EL (cell line): ENCODE measurements at regions not wholly inside any gene's neighbourhood (a gene's known extent, or its start where the extent isn't known, plus 50 kb on each side); places are given as distances from the start of the nearest gene placed in this dataset.
"Not testable (repeated sequence)": the region's sequence is repeated elsewhere in the genome, so short reads cannot be mapped to it uniquely, and the experiment has no call there.

Experiments used
- DNase-seq: peaks from one replicate; pipeline ENCODE4 v3.0.0-alpha.2; 2016

- no peak for DNase-seq
Measured at GRCh38 chr3:82259994-82260393, 498.5 kb upstream of the GBE1 start.

DNA sequence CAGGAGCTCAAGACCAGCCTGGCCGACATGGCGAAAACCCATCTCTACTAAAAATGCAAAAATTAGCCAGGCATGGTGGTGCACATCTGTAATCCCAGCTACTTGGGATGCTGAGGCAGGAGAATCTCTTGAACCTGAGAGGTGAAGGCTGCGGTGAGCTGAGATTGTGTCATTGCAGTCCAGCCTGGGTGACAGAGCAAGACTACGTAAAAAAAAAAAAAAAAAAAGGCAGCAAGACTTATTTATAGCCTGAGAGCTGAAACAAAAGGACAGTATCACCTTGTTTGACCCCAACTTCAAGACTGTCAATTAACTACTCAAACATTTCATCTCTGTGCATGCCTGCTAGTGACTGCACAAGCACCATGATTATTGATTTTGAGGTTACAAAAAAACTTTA lies 478.9 kb upstream of the GBE1 start:
- no peak for DNase-seq

- no peak for DNase-seq
Measured at GRCh38 chr3:82236257-82236656, 474.8 kb upstream of the GBE1 start.

DNA sequence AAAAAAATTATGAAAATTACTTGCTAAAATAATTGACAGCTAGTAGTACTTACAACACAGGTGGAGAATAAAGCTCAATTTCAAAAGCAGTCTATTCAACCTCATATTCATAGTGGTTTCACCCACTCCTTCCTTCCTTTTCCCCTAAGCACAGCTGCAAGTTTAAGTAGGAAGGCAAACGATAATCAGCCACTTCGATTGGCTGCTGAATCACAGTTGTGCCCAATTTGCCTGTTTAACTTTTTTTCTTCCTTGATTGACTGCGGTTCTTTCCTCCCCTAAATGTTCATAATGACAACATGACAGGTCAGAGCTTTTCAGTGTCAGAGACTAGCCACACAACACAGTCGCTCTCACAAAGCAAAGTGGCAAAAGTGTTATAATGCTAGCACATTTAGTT lies 468.0 kb upstream of the GBE1 start:
- DNase-seq, result no peak

GRCh38 chr3:82224661-82225060 lies 463.2 kb upstream of the GBE1 start:
- DNase-seq, result no peak

DNA sequence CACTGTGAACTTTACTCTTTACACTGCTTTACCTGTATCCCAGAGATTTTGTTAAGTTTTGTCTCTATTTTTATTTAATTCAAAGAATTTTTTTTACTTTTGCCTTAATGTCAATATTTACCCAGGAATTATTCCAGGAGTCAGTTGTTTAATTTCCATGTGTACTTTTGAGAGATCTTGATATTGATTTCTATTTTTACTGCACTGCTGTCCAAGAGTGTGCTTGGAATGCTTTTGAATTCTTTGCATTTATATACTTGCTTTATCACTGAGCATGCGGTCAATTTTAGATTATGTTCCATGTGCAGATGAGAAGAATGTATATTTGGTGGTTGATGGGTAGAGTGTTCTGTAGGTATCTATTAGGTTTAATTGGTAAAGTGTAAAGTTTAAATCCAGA lies 461.0 kb upstream of the GBE1 start:
- no peak for DNase-seq

DNA sequence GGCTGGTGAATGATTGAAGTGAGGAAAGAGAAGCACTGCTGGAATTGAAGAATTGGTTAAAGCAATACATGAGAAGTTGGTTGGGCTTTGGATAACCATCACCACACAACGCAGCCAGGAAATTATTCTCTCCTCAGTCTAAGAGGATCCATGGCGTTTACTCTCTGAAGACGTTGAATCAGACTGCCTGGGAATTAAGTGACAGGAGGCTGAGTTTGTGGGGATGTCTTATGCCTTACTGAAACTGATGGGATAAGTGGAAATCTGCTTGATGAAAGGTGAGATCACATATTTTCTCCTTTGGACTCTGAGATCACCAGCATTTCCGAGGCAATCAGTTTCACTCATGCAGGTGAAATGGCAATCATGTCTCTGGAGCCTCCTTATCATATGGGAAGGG lies 456.1 kb upstream of the GBE1 start:
- no peak for DNase-seq

DNA sequence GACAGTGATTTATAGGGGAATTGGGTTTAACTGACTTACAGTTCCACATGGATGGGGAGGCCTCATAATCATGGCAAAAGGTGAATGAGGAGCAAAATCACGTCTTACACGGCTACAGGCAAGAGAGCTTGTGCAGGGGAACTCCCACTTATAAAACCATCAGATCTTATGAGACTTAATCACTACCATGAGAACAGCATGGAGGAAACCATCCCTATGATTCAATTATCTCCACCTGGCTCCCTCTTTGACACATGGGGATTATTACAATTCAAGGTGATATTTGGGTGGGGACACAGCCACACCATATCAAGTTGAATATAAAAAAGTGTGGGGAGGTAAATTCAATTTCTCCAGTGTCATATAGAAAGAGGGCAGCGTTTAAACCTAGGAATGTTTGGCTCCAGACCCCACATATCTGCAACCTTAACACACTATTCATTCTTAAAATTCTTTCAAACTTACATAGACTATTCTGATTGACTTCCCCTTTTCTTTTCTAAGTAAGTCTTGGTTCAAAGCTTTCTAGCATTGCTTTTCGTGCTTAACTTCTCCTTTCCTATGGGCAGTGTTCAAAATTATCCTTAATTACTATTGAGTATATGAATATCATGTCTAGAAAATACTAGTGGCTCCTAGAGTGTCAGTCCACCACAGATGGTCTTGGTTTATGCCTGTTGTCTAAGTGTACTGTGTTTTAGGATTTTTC lies 446.7 kb upstream of the GBE1 start:
- DNase-seq, result no peak

DNA sequence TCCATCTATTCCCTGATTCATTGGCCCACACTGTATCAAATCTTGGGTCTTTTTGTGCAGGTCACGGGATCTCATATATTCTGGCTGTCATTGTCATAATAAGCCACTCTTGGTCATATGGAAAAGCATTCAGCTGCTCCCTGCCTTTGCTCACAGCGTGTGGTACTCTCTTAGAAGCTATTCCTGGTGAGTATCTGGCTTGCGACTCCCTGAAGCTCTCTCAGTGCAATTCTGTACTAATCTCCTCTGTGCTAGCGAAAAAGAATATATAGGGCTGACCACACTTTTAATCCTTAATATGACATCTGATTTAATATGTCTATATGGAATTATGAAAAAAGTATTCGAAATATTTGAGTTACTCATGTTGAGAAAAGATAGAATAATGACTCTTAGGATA lies 440.8 kb upstream of the GBE1 start:
- no peak for DNase-seq

- DNase-seq, result no peak
Measured at GRCh38 chr3:82201316-82201715, 439.9 kb upstream of the GBE1 start.

- DNase-seq, result no peak
Measured at GRCh38 chr3:82198009-82198408, 436.6 kb upstream of the GBE1 start.

DNA sequence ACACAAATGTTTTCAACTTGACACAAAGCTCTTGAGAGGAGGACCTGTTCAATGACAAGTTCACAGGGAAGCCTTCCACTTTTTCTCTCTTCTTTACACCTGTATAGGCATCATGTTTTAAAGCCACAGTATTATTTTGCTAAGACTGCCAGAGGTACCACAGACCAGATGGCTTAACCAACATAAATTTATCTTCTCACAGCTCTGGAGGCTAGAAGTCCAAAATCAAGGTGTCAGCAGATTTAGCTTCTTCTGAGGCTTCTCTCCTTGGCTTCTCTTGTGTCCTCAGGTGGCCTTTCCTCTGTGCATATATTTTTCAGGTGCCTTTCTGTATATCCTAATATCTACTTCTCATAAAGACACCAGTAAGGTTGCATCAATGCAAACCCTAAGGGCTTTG lies 435.2 kb upstream of the GBE1 start:
- no peak for DNase-seq

GRCh38 chr3:82194870-82195269 lies 433.4 kb upstream of the GBE1 start:
- no peak for DNase-seq

DNA sequence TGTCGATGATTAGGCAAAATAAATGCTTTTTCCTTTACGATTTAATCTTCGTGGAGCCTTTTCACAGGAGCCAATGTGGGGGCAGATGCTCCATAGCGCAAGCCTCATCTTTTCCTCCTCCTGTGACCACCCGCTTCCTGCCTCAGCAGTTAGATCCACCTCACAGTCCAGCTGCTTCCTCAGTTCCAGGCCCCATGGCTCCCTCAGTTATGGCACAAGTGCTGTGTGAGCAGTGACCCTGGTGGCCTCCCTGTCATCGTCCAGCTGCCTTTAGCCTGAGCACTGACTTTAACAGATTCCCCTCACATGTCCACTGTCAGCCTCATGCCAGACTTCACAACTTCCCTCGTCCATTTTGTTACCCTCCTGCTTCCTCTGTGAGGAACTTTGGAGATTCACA lies 424.6 kb upstream of the GBE1 start:
- DNase-seq, result no peak

- no peak for DNase-seq
Measured at GRCh38 chr3:82179291-82179690, 417.8 kb upstream of the GBE1 start.

DNA sequence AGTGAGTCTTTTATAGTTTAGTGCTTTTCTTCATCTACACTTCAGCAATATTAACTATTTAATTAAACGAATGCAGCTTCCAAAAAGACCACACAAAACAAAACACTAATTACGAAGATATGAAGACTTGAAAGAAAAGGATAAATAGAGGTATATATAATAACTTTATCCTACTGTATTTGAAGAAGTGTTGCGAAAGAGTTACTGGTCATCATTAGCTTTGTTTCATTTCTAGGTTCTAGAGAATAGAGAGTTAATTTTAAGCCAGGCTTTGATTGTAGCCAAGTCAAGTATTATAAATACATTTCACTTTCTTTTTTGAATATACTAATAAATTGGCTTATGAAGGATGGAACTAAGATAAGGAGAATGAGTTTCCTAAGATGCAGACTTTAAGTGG lies 416.8 kb upstream of the GBE1 start:
- no peak for DNase-seq

- no peak for DNase-seq
Measured at GRCh38 chr3:82177774-82178173, 416.3 kb upstream of the GBE1 start.

DNA sequence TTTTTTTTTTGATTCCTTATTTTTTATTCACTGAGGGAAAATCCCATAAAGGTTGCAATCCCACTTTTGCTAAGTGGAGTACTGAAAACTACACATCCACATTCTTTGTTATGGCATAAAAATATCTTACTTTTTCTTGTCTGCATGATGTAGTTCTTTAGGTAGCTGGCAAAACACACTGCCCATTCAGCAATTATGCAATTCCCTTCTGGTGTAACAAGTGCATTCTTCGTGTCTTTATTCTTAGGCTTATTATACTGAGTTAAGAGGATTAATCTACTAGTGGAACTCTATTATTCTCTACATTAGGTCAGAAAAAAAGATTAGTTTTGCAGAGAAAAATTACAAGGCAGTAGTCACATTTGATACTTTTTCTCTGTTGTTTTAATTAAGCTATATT lies 403.8 kb upstream of the GBE1 start:
- DNase-seq, result no peak

DNA sequence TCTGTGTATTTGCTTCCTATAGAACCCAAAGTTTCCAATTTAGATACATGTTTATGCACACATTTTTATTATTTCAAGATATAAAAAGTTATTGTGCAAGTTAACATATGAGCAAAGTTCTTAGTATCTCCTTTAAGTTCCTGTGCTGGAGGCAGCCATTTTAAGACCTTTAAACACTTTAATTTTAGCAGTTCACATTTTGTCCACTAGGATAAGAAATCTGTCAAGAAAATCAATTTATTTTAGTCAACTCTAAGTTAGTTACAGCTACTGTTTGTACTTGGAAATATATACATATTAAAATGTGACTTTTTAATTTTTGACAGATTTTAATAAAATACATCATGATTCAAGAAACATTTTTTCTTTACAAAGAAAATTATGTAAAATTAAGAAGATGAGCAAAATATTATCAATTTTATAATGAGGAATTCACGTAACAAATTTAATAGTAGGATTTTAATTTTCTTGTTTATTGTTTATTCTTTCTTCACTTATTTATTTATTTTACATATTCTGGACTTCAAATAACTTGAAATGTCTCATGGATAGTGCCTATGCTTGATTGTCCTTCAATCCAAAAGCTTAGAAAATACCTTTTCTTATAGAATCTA lies 402.6 kb upstream of the GBE1 start:
- DNase-seq, result peak; percentile 7

GRCh38 chr3:82157952-82158351 lies 396.5 kb upstream of the GBE1 start:
- peak; percentile 68 for DNase-seq

- not testable (repeated sequence) for DNase-seq
Measured at GRCh38 chr3:82153892-82154291, 392.4 kb upstream of the GBE1 start.

DNA sequence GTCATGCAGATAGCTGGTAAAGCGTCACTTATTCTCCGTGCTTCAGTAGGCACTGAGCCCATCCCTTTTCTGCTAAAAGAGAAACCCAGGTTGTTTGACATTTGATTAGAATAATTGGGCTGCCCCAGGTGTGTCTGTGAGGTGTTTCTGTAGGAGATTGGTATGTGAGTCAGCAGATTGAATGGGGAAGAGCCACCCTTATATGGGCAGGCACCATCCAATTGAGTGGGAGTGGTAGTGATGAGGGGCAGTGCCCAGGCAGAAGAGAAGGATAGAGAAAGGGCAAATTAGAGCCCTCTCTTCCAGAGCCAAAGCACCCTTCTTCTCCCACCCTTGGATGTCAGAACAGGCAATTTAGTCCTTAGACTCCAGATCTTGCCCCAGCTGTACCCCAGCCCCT lies 384.3 kb upstream of the GBE1 start:
- DNase-seq, result no peak

DNA sequence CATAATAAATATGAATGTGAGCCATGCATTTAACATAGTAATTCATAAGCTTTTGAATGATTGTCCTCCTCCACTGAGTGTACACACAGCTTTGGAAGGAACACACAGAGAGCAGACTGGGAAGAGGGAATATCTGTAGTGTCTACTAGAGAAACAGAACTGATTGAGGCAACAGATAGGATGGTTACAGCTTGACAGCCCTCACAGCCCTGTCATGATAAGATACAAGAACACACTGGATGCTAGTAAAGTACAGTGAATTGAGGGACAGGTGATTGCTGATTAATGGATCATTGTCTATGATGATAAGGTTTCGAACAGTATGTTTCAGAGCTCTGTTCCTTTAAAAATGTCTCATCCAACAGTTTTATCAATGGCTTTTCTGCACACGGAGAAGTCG lies 383.4 kb upstream of the GBE1 start:
- no peak for DNase-seq

- no peak for DNase-seq
Measured at GRCh38 chr3:82143661-82144412, 382.4 kb upstream of the GBE1 start.
